ENCODE measurements at regions not wholly inside any gene's neighbourhood (a gene's known extent, or its start where the extent isn't known, plus 50 kb on each side); places are given as distances from the start of the nearest gene placed in this dataset.
"Not testable (repeated sequence)": the region's sequence is repeated elsewhere in the genome, so short reads cannot be mapped to it uniquely, and the experiment has no call there.

- TF ChIP-seq CTCF (IDR thresholded peaks at IDR 0.05; ENCODE audit: poor library complexity, severe bottlenecking); EZH2 (IDR thresholded peaks at IDR 0.05; ENCODE audit: borderline replicate concordance, insufficient read depth, low read length, poor library complexity, severe bottlenecking); RAD21 (conservative IDR thresholded peaks at IDR 0.05); POLR2AphosphoS5 (IDR thresholded peaks at IDR 0.05); REST (IDR thresholded peaks at IDR 0.05; ENCODE audit: borderline replicate concordance): not testable (repeated sequence)
Measured at GRCh38 chr11:38512830-38513229, 1914.8 kb upstream of the RAG2 start.
